GM23248 (cell line): ENCODE measurements at regions not wholly inside any gene's neighbourhood (a gene's known extent, or its start where the extent isn't known, plus 50 kb on each side); places are given as distances from the start of the nearest gene placed in this dataset.
A peak's percentile ranks its signal among the peaks of the same experiment; 100 is the strongest.

Experiments
- DNase-seq: peaks from one replicate; pipeline ENCODE4 v3.0.0-alpha.2; 2015
- H2AFZ ChIP-seq: fragments of 200-600 bp; sonication (generic); 2 replicates; pipeline ENCODE4 v1.6.1; 2016; ENCODE audit warnings: antibody characterized with exemption
- H3F3A ChIP-seq: fragments of 200-600 bp; sonication (generic); 2 replicates; pipeline ENCODE4 v1.6.1; 2016; ENCODE audit warnings: mild to moderate bottlenecking, antibody characterized with exemption, mixed run types; ENCODE audit not compliant: insufficient read depth
- H3K27ac ChIP-seq: fragments of 200-600 bp; sonication (generic); 2 replicates; pipeline ENCODE4 v1.5.1; 2016; ENCODE audit warnings: mild to moderate bottlenecking
- H3K27me3 ChIP-seq: fragments of 200-600 bp; sonication (generic); replicated peaks from 2 replicates; pipeline ENCODE4 v1.6.1; 2016; ENCODE audit warnings: mild to moderate bottlenecking; ENCODE audit not compliant: insufficient read depth
- H3K36me3 ChIP-seq: fragments of 200-600 bp; sonication (generic); 2 replicates; pipeline ENCODE4 v1.6.1; 2016; ENCODE audit warnings: low read depth, mild to moderate bottlenecking
- H3K4me1 ChIP-seq: fragments of 200-600 bp; sonication (generic); 2 replicates; pipeline ENCODE4 v1.6.1; 2016; ENCODE audit warnings: mild to moderate bottlenecking; ENCODE audit not compliant: insufficient read depth
- H3K4me2 ChIP-seq: fragments of 200-600 bp; sonication (generic); one replicate; pipeline ENCODE4 v1.6.1; 2016; ENCODE audit warnings: mild to moderate bottlenecking; ENCODE audit not compliant: unreplicated experiment
- H3K4me3 ChIP-seq: fragments of 200-600 bp; sonication (generic); 2 replicates; pipeline ENCODE4 v1.5.1; 2016; ENCODE audit warnings: mild to moderate bottlenecking
- H3K79me2 ChIP-seq: fragments of 200-600 bp; sonication (generic); 2 replicates; pipeline ENCODE4 v1.6.1; 2016; ENCODE audit warnings: mild to moderate bottlenecking; ENCODE audit not compliant: insufficient read depth
- H3K9ac ChIP-seq: fragments of 200-600 bp; sonication (generic); 2 replicates; pipeline ENCODE4 v1.6.1; 2016; ENCODE audit warnings: mild to moderate bottlenecking
- H3K9me2 ChIP-seq: fragments of 200-600 bp; sonication (generic); 2 replicates; pipeline ENCODE4 v1.6.1; 2016; ENCODE audit warnings: mixed run types, mild to moderate bottlenecking, moderate library complexity; ENCODE audit not compliant: insufficient read depth
- H3K9me3 ChIP-seq: fragments of 200-600 bp; sonication (generic); one replicate; pipeline ENCODE4 v1.6.1; 2017; ENCODE audit warnings: low read depth
- H4K20me1 ChIP-seq: fragments of 200-600 bp; sonication (generic); 2 replicates; pipeline ENCODE4 v1.6.0; 2016; ENCODE audit not compliant: insufficient read depth
- EZH2 ChIP-seq: fragments of 200-600 bp; sonication (generic); IDR thresholded peaks from 2 replicates; pipeline ENCODE4 v1.6.1; 2018; ENCODE audit warnings: antibody characterized with exemption, mild to moderate bottlenecking; ENCODE audit not compliant: insufficient read depth, poor library complexity, severe bottlenecking
- EZH2phosphoT487 ChIP-seq: fragments of 200-600 bp; sonication (generic); IDR thresholded peaks from 2 replicates; pipeline ENCODE4 v1.6.1; 2018; ENCODE audit warnings: antibody characterized with exemption, moderate library complexity, mild to moderate bottlenecking, low read depth; ENCODE audit not compliant: insufficient read depth
- WGBS, 2 experiments: methylation state at CpG; one replicate each; pipeline ENCODE4 v1.1.6; 2015 to 2017; ENCODE audit warnings: low lambda C conversion rate in 2 of 2, low coverage in 1 of 2; ENCODE audit errors: missing lambda C conversion rate in 2 of 2; 5-methylcytosine and 5-hydroxymethylcytosine counted together
- in situ Hi-C: fragments of 300-500 bp; cut with MboI; formaldehyde crosslinking; loops from 2 replicates; pipeline ENCODE4 v1.15.0; 2020

DNA sequence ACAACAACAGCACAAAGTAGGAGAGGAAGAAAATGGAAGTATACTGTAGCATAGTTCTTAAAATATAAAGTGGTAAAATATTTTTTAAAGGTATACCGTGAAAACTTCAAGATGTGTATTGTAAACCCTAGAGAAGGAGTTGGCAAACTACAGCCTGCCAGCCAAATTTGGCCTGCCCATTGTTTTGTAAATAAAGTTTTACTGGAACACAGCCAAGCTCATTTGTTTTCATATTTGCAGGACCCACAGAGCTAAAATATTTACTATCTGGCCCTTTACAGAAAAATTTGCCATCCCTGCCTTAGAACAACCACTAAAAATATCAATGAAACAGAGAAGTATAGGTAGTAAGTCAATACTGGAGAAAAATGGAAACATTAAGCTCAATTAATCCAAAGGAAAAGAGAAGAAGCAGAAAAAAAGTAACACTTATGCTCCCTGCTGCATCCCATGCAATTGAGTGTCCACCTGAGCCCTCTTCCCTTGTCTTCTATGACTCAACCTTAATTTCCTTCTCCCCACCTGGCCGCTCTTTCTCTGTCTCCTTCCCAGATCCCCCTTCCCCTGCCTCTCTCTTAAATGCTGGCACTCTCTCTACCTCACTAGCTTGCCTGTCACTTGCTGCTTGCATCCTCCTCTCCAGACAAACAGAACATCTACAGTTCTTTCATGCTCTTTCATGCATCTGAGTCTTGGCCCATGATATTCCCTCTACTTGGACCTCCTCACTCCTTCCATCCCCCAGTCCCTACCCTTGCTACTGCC lies 50.6 kb upstream of the FER start:
- no peaks in the 10 kb centered on the region for H3F3A ChIP-seq
- no peak overlapping the region for H2AFZ ChIP-seq
- 69 to 71% methylated on average over 2 of the region's 2 CpGs for WGBS, 2 experiments
- no peaks in the 10 kb centered on the region for H3K4me1 ChIP-seq
- H3K27me3 ChIP-seq: no peaks in the 10 kb centered on the region
- no peak overlapping the region for H3K27ac ChIP-seq
- no peak overlapping the region for H3K4me3 ChIP-seq
- H3K36me3 ChIP-seq: no peaks in the 10 kb centered on the region
- in situ Hi-C loops: no loop called here
- no peak for TF ChIP-seq EZH2
- no peak for TF ChIP-seq EZH2phosphoT487
- no peak for DNase-seq
- no peak overlapping the region for H3K9ac ChIP-seq
- no peak overlapping the region for H3K4me2 ChIP-seq
- H3K9me2 ChIP-seq: no peaks in the 10 kb centered on the region
- no peaks in the 10 kb centered on the region for H3K9me3 ChIP-seq
- H3K79me2 ChIP-seq: no peaks in the 10 kb centered on the region
- no peaks in the 10 kb centered on the region for H4K20me1 ChIP-seq

DNA sequence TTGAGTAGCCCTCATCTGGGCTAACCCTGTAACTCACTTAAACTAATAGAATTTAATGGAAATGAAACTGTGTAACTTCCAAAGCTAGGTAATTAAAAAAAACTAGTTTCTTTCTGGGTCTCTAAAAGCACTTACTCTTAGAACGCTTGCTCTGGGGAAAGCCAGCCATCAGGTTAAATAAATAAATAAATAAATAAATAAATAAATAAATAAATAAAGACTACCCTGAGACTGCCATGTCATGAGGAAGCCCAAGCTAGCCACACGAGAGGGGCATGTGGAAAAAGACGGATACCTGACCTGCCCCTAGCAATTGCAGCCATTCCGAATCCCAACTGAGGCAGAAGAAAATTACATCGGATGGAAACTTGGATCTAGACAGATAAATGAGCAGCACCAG lies 51.3 kb upstream of the FER start:
- no peaks in the 10 kb centered on the region for H3K79me2 ChIP-seq
- H3K9me2 ChIP-seq: no peaks in the 10 kb centered on the region
- no peak overlapping the region for H3K27ac ChIP-seq
- no peak for DNase-seq
- H3K4me2 ChIP-seq: no peak overlapping the region
- no peaks in the 10 kb centered on the region for H3K4me1 ChIP-seq
- 51 to 57% methylated on average over 5 of the region's 5 CpGs for WGBS, 2 experiments
- no peak overlapping the region for H2AFZ ChIP-seq
- H3K36me3 ChIP-seq: no peaks in the 10 kb centered on the region
- H3K27me3 ChIP-seq: no peaks in the 10 kb centered on the region
- no peaks in the 10 kb centered on the region for H3K9me3 ChIP-seq
- in situ Hi-C loops: no loop called here
- H3K9ac ChIP-seq: no peak overlapping the region
- TF ChIP-seq EZH2phosphoT487 (no peak), EZH2 (no peak)
- no peak overlapping the region for H3K4me3 ChIP-seq
- no peaks in the 10 kb centered on the region for H4K20me1 ChIP-seq
- no peaks in the 10 kb centered on the region for H3F3A ChIP-seq

DNA sequence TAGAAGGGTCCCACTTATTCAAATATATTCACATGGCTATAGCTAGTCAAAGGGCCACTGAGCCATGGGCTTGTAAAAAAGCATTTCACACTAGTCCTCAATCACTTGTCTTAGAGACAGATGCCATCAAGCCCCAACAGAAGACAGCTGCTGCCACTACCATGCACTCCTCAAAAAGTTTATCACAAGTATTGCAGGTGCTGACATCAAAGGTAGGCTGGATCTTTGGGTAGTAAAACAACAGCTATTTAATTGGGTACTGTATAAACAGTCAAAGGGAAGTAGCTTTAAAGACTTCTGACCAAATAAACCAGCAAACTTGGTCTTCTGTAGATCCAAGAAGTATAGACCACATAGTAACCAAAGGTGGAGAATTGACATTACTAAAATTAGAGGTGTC lies 59.2 kb upstream of the FER start:
- no peak overlapping the region for H3K9ac ChIP-seq
- H3F3A ChIP-seq: no peaks in the 10 kb centered on the region
- no peaks in the 10 kb centered on the region for H3K79me2 ChIP-seq
- H3K27ac ChIP-seq: no peak overlapping the region
- H3K4me3 ChIP-seq: no peak overlapping the region
- no peaks in the 10 kb centered on the region for H3K4me1 ChIP-seq
- no peaks in the 10 kb centered on the region for H3K27me3 ChIP-seq
- no peak overlapping the region for H2AFZ ChIP-seq
- no peaks in the 10 kb centered on the region for H4K20me1 ChIP-seq
- TF ChIP-seq EZH2phosphoT487: no peak
- TF ChIP-seq EZH2: no peak
- no peak overlapping the region for H3K4me2 ChIP-seq
- in situ Hi-C loops: no loop called here
- H3K36me3 ChIP-seq: no peaks in the 10 kb centered on the region
- H3K9me3 ChIP-seq: no peaks in the 10 kb centered on the region
- no peak for DNase-seq
- no peaks in the 10 kb centered on the region for H3K9me2 ChIP-seq

DNA sequence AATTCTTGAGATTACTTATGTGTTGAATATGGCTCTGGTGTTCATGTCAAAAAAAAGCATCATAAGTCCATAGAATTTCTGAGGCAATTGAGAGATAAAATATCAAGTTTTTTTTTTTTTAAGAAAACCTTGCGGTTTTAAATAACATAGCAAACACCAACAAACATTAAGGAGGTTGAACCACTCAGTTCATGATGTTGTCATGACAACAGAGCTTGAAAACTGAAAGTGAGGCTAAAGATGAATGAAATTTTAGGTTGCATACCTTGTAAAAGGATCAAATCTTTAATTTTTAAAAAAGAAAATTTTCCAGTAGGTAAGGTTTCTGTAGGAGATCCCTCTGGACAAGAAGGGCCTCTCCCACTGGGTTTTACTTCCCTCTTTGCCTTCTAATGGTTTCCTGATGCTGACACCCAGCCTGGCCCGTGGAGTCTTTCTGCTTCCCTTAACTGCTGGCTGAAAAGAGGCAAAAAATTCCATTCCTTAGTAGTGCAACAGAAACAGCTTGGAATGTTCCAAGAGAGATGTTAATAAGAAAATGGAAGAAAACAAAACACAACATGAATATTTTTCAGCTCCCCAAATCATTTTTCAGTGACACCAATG lies 60.0 kb upstream of the FER start:
- no peaks in the 10 kb centered on the region for H4K20me1 ChIP-seq
- DNase-seq: peak; percentile 8
- no peaks in the 10 kb centered on the region for H3K4me1 ChIP-seq
- in situ Hi-C loops: no loop called here
- no peaks in the 10 kb centered on the region for H3K9me2 ChIP-seq
- TF ChIP-seq EZH2phosphoT487: no peak
- H3K9me3 ChIP-seq: no peaks in the 10 kb centered on the region
- H3K4me2 ChIP-seq: no peak overlapping the region
- no peak overlapping the region for H3K4me3 ChIP-seq
- H3K9ac ChIP-seq: no peak overlapping the region
- H2AFZ ChIP-seq: peak overlapping the region; percentile 46; the same call in 1 of the 2 replicates
- WGBS, 2 experiments: 45 to 52% methylated on average over 2 of the region's 2 CpGs
- H3K27me3 ChIP-seq: no peaks in the 10 kb centered on the region
- H3K27ac ChIP-seq: no peak overlapping the region
- no peaks in the 10 kb centered on the region for H3K79me2 ChIP-seq
- H3F3A ChIP-seq: no peaks in the 10 kb centered on the region
- no peaks in the 10 kb centered on the region for H3K36me3 ChIP-seq
